Non-pigmented ciliary epithelial cell (primary cell): ENCODE measurements at regions not wholly inside any gene's neighbourhood (a gene's known extent, or its start where the extent isn't known, plus 50 kb on each side); places are given as distances from the start of the nearest gene placed in this dataset.
"Not testable (repeated sequence)": the region's sequence is repeated elsewhere in the genome, so short reads cannot be mapped to it uniquely, and the experiment has no call there.

Experiments used
- DNase-seq: peaks from one replicate; pipeline ENCODE4 v3.0.0-alpha.2; 2010; ENCODE audit warnings: low read depth

DNA sequence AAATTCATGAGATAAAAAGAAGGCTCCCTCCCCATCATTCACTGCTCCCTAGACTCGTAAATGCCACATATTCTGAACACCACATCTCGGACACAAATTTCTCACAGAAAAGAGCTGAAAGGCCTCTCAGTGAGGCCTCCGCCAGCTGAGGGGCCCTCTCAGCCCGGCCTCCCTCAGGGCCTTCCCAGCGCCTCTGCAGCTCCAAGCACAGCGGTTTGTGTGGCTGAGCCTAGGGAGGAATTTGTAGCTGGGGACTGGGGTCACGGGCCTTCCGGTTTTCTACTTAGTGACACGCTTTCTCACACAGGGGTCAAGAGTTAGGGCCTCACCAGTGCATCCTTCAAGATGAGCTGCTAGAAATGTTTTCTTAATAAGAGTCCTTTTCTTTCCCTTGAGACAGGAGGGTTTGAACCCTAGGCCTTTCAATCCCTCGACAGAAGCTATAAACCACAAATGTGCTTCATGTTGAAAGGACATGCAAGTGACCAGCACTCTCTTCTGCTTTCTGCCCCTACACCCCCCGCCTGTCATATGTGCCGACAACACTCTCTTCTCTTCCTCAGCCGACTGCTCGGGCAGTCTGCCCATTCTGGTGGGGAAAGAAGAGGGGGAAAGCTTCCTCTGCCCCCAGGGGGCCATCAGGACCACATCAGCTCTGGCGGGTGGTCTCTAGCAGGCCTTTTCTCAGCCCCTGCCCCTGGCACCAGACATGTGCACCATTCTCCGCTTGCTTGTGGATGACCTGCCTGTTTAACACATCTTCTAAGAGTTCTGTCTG is 104.9 kb downstream of the CHIC2 start:
- DNase-seq, result no peak

DNA sequence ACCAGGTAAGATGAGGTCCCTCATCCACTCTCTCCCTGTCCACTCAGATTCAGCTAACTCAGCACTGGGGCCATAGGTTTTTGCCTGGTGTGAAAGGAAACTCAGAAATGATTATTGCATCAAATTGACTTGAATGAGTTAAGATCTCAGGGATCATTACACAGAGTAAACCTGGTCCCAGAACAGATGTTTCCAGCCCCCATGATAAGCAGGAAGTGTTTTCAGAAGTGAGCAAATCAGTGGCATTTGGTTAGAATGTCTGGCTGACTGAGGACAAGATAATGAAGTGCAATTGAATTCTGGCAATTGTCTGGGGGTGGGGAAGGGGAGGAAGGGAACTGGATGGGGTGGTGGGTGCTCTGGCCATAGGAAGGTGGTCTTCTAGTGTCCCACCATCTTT is 108.0 kb downstream of the CHIC2 start:
- no peak for DNase-seq

DNA sequence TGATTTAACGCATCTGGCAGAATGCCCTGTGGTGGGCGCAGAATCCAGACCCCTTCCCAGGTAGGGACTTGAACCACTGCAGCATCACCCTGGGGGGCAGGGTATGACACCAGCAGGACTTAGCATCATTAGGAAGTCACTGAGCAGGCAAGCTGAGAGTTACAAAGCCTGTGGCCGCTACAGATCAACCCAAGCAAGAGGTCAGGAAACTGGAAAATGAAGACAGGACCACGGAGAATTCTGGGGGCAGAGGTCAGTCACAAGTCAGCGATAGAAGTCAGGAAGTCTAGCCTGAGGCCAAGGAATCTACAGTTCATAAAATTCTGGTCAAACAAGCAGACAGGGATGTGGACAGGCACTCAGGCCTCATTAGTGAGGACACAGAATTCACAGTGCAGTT is 108.4 kb downstream of the CHIC2 start:
- no peak for DNase-seq

- DNase-seq, result no peak
Measured at GRCh38 chr4:53951414-53951813, 113.0 kb downstream of the CHIC2 start.

DNA sequence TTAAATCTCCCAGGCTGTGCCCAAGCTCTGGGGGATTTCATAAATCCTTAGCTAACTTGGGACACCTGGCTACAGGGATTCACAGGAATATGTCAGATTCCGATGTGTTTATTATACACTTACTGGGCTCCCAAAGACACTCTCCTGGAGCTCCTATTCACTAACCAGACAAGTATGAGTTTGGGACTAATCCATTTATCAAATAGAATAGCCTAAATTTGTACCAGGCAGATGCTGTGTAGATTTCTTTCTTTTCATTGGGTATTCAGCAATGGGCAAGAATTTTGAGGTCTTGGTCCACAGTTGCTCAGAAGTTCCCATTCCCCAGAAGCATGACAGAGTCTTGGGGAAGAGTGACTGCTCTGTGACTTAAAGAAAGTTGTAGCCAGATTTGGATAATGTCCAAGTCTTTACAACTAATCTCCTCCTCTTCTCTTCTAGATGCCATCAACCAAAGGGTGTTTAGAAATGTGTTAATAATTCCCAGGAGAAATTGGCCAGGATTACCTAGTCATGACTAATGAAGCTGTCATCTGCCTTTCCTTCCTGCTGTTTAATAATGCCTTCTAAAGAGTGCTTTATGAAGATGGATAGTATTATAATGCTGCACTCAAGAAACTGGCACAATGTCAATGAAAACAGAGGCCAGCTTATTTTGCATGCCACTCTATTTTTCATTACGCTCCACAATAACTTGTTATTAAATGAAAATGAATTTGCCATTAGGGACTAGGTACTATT is 120.9 kb downstream of the CHIC2 start:
- no peak for DNase-seq

- no peak for DNase-seq
Measured at GRCh38 chr4:53942712-53943111, 121.7 kb downstream of the CHIC2 start.

- no peak for DNase-seq
Measured at GRCh38 chr4:53941331-53941730, 123.1 kb downstream of the CHIC2 start.

- DNase-seq, result not testable (repeated sequence)
Measured at GRCh38 chr4:53939892-53940291, 124.5 kb downstream of the CHIC2 start.

DNA sequence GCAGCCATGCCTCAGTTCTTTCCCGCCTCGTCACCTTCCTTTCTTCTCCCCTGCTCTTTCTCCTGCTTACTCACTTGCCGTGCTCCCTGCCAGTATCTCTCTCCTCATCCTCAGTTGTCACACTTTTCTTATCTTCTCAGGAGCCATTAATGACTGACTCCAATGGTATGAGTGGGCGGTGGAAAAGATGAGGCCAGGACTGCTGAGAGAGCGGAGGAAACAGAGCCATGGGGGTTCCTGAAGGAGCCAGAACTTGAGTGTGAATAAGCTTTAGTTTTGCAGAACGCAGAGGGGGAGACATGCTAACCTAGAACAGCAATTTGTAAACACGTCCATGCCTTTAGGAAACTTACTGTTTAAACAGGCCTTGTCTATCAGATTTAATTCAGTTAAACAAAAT is 126.5 kb downstream of the CHIC2 start:
- DNase-seq, result peak; percentile 87

DNA sequence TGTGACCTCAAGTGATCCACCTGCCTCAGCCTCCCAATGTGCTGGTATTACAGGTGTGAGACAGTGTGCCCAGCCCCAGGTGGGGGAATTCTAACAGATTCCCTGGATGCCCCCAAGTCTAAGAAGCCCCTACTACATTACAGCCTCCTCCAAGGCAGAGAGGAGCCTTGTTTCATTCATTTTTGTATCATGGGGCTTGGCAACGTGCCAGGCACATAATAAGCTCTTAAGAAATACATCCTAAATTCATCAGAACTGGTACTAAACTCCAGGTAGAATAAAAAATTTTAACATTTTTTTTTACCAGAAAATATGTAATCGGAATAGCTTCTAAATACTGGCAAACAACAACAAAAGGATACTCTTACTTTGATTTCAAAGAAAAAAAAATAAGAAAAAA is 127.1 kb downstream of the CHIC2 start:
- no peak for DNase-seq

GRCh38 chr4:53935780-53936179 is 128.6 kb downstream of the CHIC2 start:
- no peak for DNase-seq

DNA sequence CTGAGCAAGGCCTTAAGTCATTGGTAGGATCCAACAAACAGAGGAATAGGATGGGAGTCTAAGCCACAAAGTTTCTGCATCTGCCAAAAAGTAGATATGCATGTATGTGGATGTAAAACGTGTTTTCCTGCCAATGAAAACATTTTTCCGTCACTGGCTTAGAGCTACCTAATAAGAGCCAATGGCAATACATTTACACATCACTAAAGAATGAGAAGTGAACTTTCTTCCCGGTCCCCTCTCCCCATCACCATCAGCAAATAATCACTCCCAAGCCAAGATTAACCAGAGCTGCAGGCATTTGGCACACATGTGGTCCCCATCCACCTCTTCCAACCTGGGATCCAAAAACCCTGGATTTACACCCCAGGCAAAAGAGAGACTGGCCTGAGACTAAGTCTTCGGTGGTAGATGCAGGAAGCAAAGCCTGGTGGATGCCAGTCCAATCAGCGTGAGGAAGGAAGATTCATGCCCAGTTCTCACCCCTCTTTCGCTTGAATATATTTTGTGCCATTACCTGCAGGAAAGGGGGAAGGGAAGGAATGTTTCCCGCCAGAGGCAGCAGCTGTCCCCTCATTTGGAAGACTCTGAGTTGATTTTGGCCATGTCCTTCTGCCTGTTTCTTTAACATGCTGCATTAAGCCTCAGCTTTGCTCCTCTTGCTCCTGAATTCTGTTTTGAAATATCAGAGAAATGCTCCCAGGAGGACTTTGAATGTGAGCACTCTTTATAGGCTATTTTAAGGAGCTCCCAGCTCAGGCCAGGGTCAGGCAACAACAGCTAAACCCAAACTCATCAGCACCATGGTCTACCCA is 131.4 kb downstream of the CHIC2 start:
- DNase-seq, result peak; percentile 93

GRCh38 chr4:53931461-53931961 is 132.9 kb downstream of the CHIC2 start:
- no peak for DNase-seq

- peak; percentile 76 for DNase-seq
Measured at GRCh38 chr4:53929955-53930798, 134.2 kb downstream of the CHIC2 start.

GRCh38 chr4:53929311-53929710 is 135.1 kb downstream of the CHIC2 start:
- DNase-seq, result no peak

GRCh38 chr4:53928825-53929224 is 135.6 kb downstream of the CHIC2 start:
- DNase-seq, result no peak

- DNase-seq, result no peak
Measured at GRCh38 chr4:53925050-53925605, 139.3 kb downstream of the CHIC2 start.

DNA sequence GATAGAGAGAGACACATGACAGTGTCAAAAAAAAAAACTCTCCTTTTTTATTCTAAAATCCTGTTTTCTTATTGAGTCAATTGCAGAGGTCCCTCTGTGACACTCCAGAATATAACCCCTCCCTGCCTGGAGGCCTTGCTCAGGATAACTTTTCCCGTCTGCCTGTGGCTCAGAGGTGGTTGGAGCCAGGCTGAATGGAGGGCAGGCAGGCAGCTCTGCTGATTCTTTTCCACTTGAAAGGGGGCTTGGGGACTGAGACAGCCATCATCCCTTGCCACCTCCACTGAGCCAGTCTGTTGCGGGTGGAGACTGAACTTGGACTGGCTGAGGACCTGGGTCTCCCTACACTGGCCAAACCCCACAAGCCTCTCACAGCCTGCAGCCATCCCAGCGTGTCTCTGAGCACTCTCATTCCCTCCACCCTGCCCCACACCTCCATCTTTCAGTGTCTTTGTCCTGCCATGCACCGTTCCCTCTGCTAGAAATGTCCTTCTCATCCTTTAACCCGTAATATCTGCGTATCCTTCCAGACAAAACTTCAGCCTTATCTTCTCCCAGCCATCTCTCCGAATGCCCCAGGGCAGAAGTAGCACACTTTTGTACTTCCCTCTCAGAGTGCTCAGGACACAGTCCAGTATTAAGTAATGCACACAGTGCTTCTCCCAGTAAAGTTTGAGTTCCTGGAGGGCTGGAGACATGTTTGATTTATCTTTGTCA is 139.9 kb downstream of the CHIC2 start:
- DNase-seq, result no peak

GRCh38 chr4:53923921-53924320 is 140.5 kb downstream of the CHIC2 start:
- DNase-seq, result no peak

DNA sequence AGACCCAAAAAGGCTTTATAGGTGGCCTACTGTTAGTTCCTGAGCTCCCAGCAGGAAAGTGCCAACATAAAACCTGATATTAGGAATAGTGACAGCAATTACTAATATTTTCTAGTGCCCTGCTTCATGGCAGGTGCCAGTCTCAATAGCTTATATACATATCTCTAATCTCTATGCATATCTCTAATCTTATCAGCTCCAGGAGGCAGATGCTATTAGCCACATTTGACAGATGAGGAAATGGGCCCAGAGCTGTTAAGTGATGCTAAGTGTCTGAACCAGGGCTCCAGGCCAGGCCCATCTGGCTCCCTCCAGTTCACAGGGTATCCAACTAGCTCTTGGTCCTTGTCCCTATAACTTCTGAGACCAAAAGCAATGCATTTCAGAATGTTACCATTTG is 142.5 kb downstream of the CHIC2 start:
- no peak for DNase-seq

- DNase-seq, result no peak
Measured at GRCh38 chr4:53920883-53921282, 143.5 kb downstream of the CHIC2 start.
